ENCODE measurements at regions not wholly inside any gene's neighbourhood (a gene's known extent, or its start where the extent isn't known, plus 50 kb on each side); places are given as distances from the start of the nearest gene placed in this dataset.

- TF ChIP-seq POLR2AphosphoS5 (IDR thresholded peaks at IDR 0.05; ENCODE audit: low read depth): no peak
- no peak for TF ChIP-seq CTCF (conservative IDR thresholded peaks at IDR 0.05; ENCODE audit: low read depth in 2 of 2)
- TF ChIP-seq EZH2 (IDR thresholded peaks at IDR 0.05; ENCODE audit: low read depth, unreplicated experiment): no peak
- TF ChIP-seq ZNF331 (CRISPR knock-in tag; IDR thresholded peaks at IDR 0.05; ENCODE audit: low read depth): no peak
These were observed 311.9 kb upstream of the EPHA4 start for GRCh38 chr2:221883976-221884375.
